HUES6 (cell line): ENCODE measurements at regions not wholly inside any gene's neighbourhood (a gene's known extent, or its start where the extent isn't known, plus 50 kb on each side); places are given as distances from the start of the nearest gene placed in this dataset.

Experiments used
- H3K27ac ChIP-seq: 2 replicates; pipeline ENCODE4 v1.7.0; 2013; ENCODE audit warnings: low read depth, mild to moderate bottlenecking, low read length, inconsistent platforms
- H3K27me3 ChIP-seq: 2 replicates; pipeline ENCODE4 v1.6.1; 2013; ENCODE audit warnings: low read length; ENCODE audit not compliant: control insufficient read depth, insufficient read depth
- H3K36me3 ChIP-seq: 2 replicates; pipeline ENCODE4 v1.6.1; 2013; ENCODE audit warnings: low read length; ENCODE audit not compliant: control insufficient read depth, insufficient read depth
- H3K4me1 ChIP-seq: 2 replicates; pipeline ENCODE4 v1.6.1; 2013; ENCODE audit warnings: low read length; ENCODE audit not compliant: control insufficient read depth, insufficient read depth
- H3K4me3 ChIP-seq: 2 replicates; pipeline ENCODE4 v1.5.1; 2013; ENCODE audit warnings: low read depth, low read length
- H3K9ac ChIP-seq: one replicate; pipeline ENCODE4 v1.6.1; 2013; ENCODE audit warnings: mild to moderate bottlenecking, low read length
- H3K9me3 ChIP-seq: 2 replicates; pipeline ENCODE4 v1.6.1; 2013; ENCODE audit warnings: low read depth, low read length; ENCODE audit not compliant: control insufficient read depth, insufficient read depth

DNA sequence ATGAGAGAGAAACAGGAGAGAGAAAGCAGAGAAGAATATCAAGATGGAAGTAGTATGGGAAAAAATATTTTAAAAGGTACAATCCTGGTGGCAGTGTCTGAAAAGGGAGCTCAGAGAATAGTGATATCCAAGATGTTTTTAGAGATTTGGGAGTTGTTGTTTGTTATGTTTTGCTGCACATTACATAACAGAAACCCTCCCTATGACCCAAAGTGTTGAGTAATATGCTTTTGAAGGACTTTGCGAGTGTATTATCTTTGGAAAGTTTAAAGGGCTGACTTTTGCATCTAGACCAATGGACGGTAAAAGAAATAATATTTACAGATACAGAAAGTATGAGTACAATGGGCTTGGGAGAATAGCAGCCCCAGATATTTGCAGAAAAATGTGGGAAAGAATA lies 759.7 kb downstream of the NTRK3 start:
- Histone ChIP-seq H3K9ac (no peak overlapping the region), H3K9me3 (0 out of 2 replicates have a peak, but pooled peaks cover 3% of the 10 kb centered on the region), H3K36me3 (no peaks in the 10 kb centered on the region), H3K4me1 (peaks cover 3% of the 10 kb centered on the region; the same call in 1 of the 2 replicates), H3K4me3 (no peak overlapping the region), H3K27ac (no peak overlapping the region), H3K27me3 (no peaks in the 10 kb centered on the region)

DNA sequence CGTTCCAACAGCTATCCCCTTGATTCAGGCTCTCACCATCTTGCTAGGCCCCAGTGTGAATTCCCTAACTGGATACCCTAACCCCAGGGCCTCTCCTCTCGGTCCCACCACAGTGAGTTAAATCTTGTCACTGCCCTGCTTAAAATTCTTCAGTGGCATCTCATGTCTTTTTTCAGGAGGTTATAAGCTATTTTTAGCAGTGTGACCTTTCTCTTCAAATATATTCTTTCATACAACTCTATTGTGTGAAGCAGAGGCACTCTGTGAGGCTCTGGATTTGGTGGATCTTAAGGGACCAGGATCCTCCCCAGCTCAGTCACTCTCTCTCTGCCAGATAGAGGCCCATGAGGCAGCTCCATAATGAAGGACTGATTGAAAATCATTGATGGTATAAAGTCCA lies 760.4 kb downstream of the NTRK3 start:
- Histone ChIP-seq H3K9me3 (0 out of 2 replicates have a peak, but pooled peaks cover 3% of the 10 kb centered on the region), H3K9ac (no peak overlapping the region), H3K27me3 (no peaks in the 10 kb centered on the region)

DNA sequence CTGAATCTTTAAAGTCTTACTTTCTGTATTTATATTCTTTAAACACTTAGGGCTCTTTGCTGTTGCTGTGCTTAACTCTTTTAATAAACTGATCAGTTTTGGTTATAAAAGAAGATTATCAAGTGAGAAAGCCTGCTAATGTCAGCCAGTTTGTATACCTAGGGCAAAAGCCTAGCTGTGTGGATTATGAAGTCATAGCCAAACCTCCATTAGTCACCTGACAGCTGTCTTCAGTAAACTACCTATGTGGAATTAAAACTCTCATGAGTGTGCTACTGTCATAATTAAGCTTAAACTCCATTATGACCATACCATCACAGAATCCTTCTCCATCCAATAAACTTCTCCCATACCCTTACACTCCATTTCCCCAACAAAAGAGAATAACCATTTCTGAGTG lies 762.7 kb downstream of the NTRK3 start:
- no peaks in the 10 kb centered on the region for H3K27me3 ChIP-seq
- peaks cover 3% of the 10 kb centered on the region; the same call in 1 of the 2 replicates for H3K4me1 ChIP-seq
- H3K27ac ChIP-seq, result no peak overlapping the region
- 0 out of 2 replicates have a peak, but pooled peaks cover 3% of the 10 kb centered on the region for H3K9me3 ChIP-seq
- no peak overlapping the region for H3K9ac ChIP-seq
- H3K4me3 ChIP-seq, result no peak overlapping the region
- H3K36me3 ChIP-seq, result no peaks in the 10 kb centered on the region

More for the DNA sequence above, 760.4 kb downstream of the NTRK3 start:
- no peak overlapping the region for H3K27ac ChIP-seq
- H3K4me1 ChIP-seq, result peaks cover 3% of the 10 kb centered on the region; the same call in 1 of the 2 replicates
- no peak overlapping the region for H3K4me3 ChIP-seq
- H3K36me3 ChIP-seq, result no peaks in the 10 kb centered on the region

DNA sequence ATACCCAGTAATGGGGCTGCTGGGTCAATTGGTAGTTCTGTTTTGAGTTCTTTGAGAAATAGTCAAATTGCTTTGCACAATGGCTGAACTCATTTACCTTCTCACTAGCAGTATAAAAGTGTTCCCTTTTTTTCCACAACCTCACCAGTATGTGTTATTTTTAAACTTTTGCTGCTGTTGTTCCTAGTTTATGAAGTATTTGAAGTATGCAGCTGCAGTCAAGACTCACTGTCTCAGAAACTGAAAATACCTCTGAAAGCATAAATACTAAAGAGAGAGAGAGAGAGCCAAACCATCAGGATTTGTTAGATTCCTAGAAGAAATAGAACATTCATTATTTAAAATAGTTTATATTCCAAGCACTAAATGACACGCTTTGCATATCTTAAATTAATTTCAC lies 764.2 kb downstream of the NTRK3 start:
- H3K9ac ChIP-seq, result no peak overlapping the region
- 0 out of 2 replicates have a peak, but pooled peaks cover 3% of the 10 kb centered on the region for H3K9me3 ChIP-seq
- no peak overlapping the region for H3K4me3 ChIP-seq
- no peak overlapping the region for H3K27ac ChIP-seq
- H3K4me1 ChIP-seq, result no peaks in the 10 kb centered on the region
- no peaks in the 10 kb centered on the region for H3K36me3 ChIP-seq
- H3K27me3 ChIP-seq, result no peaks in the 10 kb centered on the region

DNA sequence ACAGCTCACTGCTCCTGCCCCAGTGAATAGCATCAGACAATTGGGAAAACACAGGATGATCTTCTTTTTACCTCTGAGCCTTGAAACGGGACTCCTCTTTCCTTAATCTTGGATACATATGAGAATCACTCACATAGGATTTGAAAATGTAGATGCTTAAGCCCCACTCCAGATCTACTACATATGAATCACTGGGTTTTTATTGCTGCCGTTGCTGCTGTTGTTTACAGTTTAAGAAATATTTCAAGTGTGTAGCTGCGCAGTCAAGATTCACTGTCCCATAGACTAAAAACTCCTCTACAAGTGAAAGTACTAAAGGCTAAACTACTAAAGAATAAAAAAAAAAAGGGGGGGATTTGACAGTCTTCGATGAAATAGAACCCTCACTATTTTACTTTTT lies 765.9 kb downstream of the NTRK3 start:
- Histone ChIP-seq H3K4me1 (no peaks in the 10 kb centered on the region), H3K27ac (no peak overlapping the region), H3K4me3 (no peak overlapping the region), H3K9ac (no peak overlapping the region), H3K27me3 (no peaks in the 10 kb centered on the region), H3K9me3 (0 out of 2 replicates have a peak, but pooled peaks cover 3% of the 10 kb centered on the region), H3K36me3 (no peaks in the 10 kb centered on the region)

DNA sequence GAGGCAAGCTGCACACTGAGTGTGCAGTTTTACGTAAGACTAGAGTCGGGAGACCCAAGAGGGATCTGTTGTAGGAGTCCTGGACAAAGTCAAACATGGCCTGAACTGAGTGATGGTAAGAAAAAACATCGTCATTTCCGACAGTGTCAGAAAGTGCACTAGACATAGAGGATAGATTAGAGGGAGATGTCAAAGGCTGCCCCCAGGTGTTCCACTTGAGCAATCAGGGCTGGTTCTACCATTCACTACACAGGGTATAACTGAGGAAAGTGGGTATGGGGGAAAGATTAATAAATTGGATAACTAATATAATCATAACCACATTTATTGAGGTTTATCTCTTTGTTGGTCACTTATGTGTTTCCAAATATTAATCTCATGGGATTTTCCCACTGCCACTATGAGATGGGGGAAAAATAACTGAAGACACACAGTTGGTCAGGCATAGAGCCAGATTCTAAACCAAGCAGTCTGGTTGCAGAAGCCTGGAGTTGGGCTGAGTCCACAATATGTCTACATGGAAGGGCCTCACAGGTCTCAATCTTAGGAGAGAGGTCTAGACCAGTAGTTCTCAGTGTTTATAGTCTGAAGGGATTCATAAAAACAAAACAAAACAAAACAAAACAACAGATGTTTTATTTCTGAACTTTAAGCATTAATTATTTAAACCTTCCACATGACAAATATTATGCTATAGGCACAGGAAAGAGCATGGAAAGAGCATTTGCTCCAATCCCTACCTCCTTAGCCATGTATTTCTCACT lies 766.5 kb downstream of the NTRK3 start:
- Histone ChIP-seq H3K9ac (no peak overlapping the region), H3K27me3 (no peaks in the 10 kb centered on the region), H3K36me3 (no peaks in the 10 kb centered on the region), H3K4me3 (no peak overlapping the region), H3K27ac (no peak overlapping the region), H3K4me1 (no peaks in the 10 kb centered on the region), H3K9me3 (0 out of 2 replicates have a peak, but pooled peaks cover 3% of the 10 kb centered on the region)

DNA sequence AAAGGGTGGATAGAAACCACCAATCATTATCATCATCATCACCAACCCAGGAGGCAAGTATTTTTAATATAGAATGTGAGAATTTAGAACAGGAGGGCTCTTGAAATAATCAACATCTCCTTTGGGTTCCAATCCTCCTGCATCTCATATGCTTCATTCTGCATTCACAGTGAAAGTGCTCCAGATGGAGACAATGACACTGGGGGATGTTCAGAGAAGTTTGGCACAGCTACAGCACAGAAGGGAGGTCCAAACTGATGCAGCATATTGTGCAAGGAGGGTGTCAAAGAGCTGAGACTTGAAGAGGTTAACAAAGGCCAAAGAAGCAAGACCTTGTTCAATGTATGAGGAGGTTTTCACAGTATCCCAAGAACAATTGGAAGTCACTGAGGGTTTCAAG lies 767.1 kb downstream of the NTRK3 start:
- Histone ChIP-seq H3K36me3 (no peaks in the 10 kb centered on the region), H3K9ac (no peak overlapping the region), H3K27ac (no peak overlapping the region), H3K27me3 (no peaks in the 10 kb centered on the region), H3K9me3 (no peaks in the 10 kb centered on the region), H3K4me3 (no peak overlapping the region), H3K4me1 (no peaks in the 10 kb centered on the region)

DNA sequence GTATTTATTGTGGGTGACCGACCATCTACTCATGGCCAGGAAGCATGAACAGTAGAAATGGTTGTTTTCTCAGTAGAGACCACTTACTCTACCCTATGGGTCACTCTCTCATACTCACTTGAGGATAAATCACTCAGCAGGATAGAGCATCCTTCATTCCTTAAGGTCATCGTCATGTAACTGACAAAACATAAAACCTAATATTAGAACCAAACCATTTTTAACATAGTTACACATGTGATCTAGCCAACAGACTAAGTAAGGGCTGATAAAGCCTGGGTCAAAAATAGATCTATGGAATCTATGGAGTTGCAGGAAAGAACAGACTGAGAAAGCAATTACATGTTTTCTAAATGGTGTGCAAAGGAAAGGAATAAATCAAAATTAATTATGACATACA lies 769.1 kb downstream of the NTRK3 start:
- no peak overlapping the region for H3K9ac ChIP-seq
- no peak overlapping the region for H3K4me3 ChIP-seq
- no peak overlapping the region for H3K27ac ChIP-seq
- no peaks in the 10 kb centered on the region for H3K27me3 ChIP-seq
- H3K36me3 ChIP-seq, result no peaks in the 10 kb centered on the region
- no peaks in the 10 kb centered on the region for H3K9me3 ChIP-seq
- no peaks in the 10 kb centered on the region for H3K4me1 ChIP-seq

DNA sequence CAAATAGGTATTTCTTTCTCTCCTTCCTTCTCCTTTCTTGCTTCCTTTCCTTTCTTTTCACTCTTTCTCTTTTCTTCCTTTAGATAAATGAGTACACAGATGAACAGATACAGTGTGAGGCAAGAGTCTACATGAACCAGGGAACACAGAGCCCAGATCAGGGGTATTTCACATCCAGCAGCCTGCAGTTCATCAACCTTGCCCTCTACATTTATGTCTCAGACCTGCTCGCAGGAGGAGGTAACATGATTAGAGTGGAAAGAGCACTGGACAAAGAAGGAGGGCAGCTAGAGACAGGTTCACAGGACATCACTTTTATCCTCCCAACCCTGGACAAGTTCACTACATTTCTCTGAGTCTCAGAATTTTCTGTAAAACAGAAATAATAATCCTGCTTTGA lies 773.1 kb downstream of the NTRK3 start:
- H3K4me1 ChIP-seq, result no peaks in the 10 kb centered on the region
- H3K27me3 ChIP-seq, result no peaks in the 10 kb centered on the region
- no peak overlapping the region for H3K9ac ChIP-seq
- H3K27ac ChIP-seq, result no peak overlapping the region
- H3K4me3 ChIP-seq, result no peak overlapping the region
- H3K9me3 ChIP-seq, result no peaks in the 10 kb centered on the region
- H3K36me3 ChIP-seq, result no peaks in the 10 kb centered on the region

DNA sequence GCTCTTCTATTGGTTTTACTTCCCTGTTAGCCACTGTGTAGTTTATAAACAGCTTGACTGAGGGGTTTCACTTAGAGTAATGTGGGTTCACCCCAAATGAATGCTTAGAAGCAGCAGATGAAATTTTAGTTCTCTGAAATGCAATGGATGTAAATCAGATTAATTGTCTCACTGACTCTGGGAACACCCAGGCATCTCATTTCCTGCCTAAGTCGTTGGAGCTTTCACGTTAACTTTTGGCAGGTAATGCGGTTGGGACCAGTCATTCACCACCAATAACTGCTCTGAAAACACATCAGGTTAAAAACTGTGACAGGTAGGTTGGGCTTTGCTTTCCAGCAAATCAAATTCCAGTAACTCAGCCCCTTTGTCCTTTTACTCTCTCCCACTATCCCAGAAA lies 775.4 kb downstream of the NTRK3 start:
- no peaks in the 10 kb centered on the region for H3K9me3 ChIP-seq

DNA sequence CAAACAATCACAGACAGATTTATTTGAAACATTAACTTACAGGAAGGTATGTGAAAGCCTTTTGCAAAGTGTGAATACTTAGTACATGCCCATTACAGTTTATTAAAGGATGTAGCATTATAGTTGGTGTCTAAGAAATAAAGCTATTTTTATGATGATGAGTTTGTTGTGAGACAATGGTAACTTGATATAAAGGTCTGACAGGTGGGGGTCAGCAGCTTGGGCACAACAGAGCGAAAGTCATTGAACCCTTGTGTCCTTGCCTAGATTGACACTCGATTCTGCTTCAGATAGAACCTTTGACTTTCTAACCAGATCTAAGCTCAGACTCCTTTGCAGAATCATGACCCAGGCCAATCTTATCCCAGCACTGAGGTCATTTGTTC lies 777.9 kb downstream of the NTRK3 start:
- H3K27ac ChIP-seq, result no peak overlapping the region
- no peaks in the 10 kb centered on the region for H3K27me3 ChIP-seq
- H3K9ac ChIP-seq, result no peak overlapping the region
- H3K9me3 ChIP-seq, result no peaks in the 10 kb centered on the region
- H3K4me3 ChIP-seq, result no peak overlapping the region
- no peaks in the 10 kb centered on the region for H3K36me3 ChIP-seq
- H3K4me1 ChIP-seq, result peaks cover 10% of the 10 kb centered on the region

More for the DNA sequence above, 775.4 kb downstream of the NTRK3 start:
- H3K4me3 ChIP-seq, result no peak overlapping the region
- peaks cover 10% of the 10 kb centered on the region for H3K4me1 ChIP-seq
- no peak overlapping the region for H3K9ac ChIP-seq
- no peaks in the 10 kb centered on the region for H3K36me3 ChIP-seq
- no peak overlapping the region for H3K27ac ChIP-seq
- no peaks in the 10 kb centered on the region for H3K27me3 ChIP-seq
